Chondrocyte (in vitro differentiated cells): ENCODE measurements at regions not wholly inside any gene's neighbourhood (a gene's known extent, or its start where the extent isn't known, plus 50 kb on each side); places are given as distances from the start of the nearest gene placed in this dataset.

Experiments
- DNase-seq: peaks from one replicate; pipeline ENCODE4 v3.0.0; 2021; ENCODE audit warnings: mixed read lengths, low spot score
- H3K27ac Mint-ChIP-seq: one replicate; pipeline ENCODE4 v1.8.0; 2021; ENCODE audit warnings: mild to moderate bottlenecking, moderate library complexity, mixed read lengths; ENCODE audit not compliant: unreplicated experiment
- H3K27me3 Mint-ChIP-seq: 2 replicates; pipeline ENCODE4 v1.8.0; 2021; ENCODE audit warnings: low read depth, mixed read lengths
- H3K36me3 Mint-ChIP-seq: 2 replicates; pipeline ENCODE4 v1.8.0; 2021; ENCODE audit warnings: low read depth, mixed read lengths
- H3K4me1 Mint-ChIP-seq: 2 replicates; pipeline ENCODE4 v1.8.0; 2021; ENCODE audit warnings: low read depth, mild to moderate bottlenecking, mixed read lengths
- H3K4me3 Mint-ChIP-seq: one replicate; pipeline ENCODE4 v1.8.0; 2021; ENCODE audit warnings: mild to moderate bottlenecking, moderate library complexity, mixed read lengths; ENCODE audit not compliant: unreplicated experiment
- H3K9me3 Mint-ChIP-seq: 2 replicates; pipeline ENCODE4 v1.8.0; 2021; ENCODE audit warnings: low read depth, mixed read lengths
- CTCF ChIP-seq: fragments of 200-600 bp; sonication (generic); IDR thresholded peaks from 2 replicates; pipeline ENCODE4 v1.5.0; 2021; ENCODE audit warnings: antibody characterized with exemption, mild to moderate bottlenecking, moderate library complexity

- Mint-ChIP-seq H3K4me3 (no peak overlapping the region), H3K27me3 (no peaks in the 10 kb centered on the region), H3K4me1 (no peaks in the 10 kb centered on the region), H3K9me3 (peaks cover 5% of the 10 kb centered on the region), H3K27ac (no peak overlapping the region), H3K36me3 (peaks cover 1% of the 10 kb centered on the region)
- no peak for DNase-seq
- no peak for TF ChIP-seq CTCF
Observed at GRCh38 chr4:32589097-32589496, 1868.9 kb downstream of the PCDH7 start.

GRCh38 chr4:32589853-32590252, 1869.7 kb downstream of the PCDH7 start:
- Mint-ChIP-seq H3K4me1 (no peaks in the 10 kb centered on the region), H3K27me3 (no peaks in the 10 kb centered on the region), H3K4me3 (no peak overlapping the region), H3K36me3 (peaks cover 1% of the 10 kb centered on the region), H3K27ac (no peak overlapping the region), H3K9me3 (peaks cover 5% of the 10 kb centered on the region)
- DNase-seq: no peak
- TF ChIP-seq CTCF: no peak

- peaks cover 1% of the 10 kb centered on the region for H3K36me3 Mint-ChIP-seq
- no peaks in the 10 kb centered on the region for H3K4me1 Mint-ChIP-seq
- no peak for TF ChIP-seq CTCF
- no peaks in the 10 kb centered on the region for H3K27me3 Mint-ChIP-seq
- H3K9me3 Mint-ChIP-seq: peaks cover 5% of the 10 kb centered on the region
- H3K4me3 Mint-ChIP-seq: no peak overlapping the region
- no peak for DNase-seq
- H3K27ac Mint-ChIP-seq: no peak overlapping the region
Observed at GRCh38 chr4:32597354-32597753, 1877.2 kb downstream of the PCDH7 start.

- DNase-seq: no peak
- H3K36me3 Mint-ChIP-seq: no peaks in the 10 kb centered on the region
- no peaks in the 10 kb centered on the region for H3K4me1 Mint-ChIP-seq
- H3K27me3 Mint-ChIP-seq: no peaks in the 10 kb centered on the region
- H3K27ac Mint-ChIP-seq: no peak overlapping the region
- no peak overlapping the region for H3K4me3 Mint-ChIP-seq
- no peak for TF ChIP-seq CTCF
- H3K9me3 Mint-ChIP-seq: no peaks in the 10 kb centered on the region
Observed at GRCh38 chr4:32601848-32602247, 1881.7 kb downstream of the PCDH7 start.

GRCh38 chr4:32607978-32608377, 1887.8 kb downstream of the PCDH7 start:
- H3K27ac Mint-ChIP-seq: no peak overlapping the region
- no peak for DNase-seq
- H3K4me3 Mint-ChIP-seq: no peak overlapping the region
- no peak for TF ChIP-seq CTCF
- H3K36me3 Mint-ChIP-seq: peaks cover 1% of the 10 kb centered on the region
- H3K9me3 Mint-ChIP-seq: peaks cover 23% of the 10 kb centered on the region
- no peaks in the 10 kb centered on the region for H3K27me3 Mint-ChIP-seq
- no peaks in the 10 kb centered on the region for H3K4me1 Mint-ChIP-seq
